Astrocyte (in vitro differentiated cells and primary cell): ENCODE measurements at regions not wholly inside any gene's neighbourhood (a gene's known extent, or its start where the extent isn't known, plus 50 kb on each side); places are given as distances from the start of the nearest gene placed in this dataset.
A peak's percentile ranks its signal among the peaks of the same experiment; 100 is the strongest.

Experiments
- DNase-seq: peaks from one replicate; pipeline ENCODE4 v3.0.0-alpha.2; 2010; ENCODE audit warnings: low read depth
- FAIRE-seq: peaks from 2 replicates; lab custom pipeline; 2011; peaks lifted over from hg19 to GRCh38; lab: Jason Lieb, UNC
- H2AFZ ChIP-seq: 2 replicates; pipeline ENCODE4 v1.6.0; 2012; ENCODE audit warnings: low read depth, low read length, inconsistent platforms
- H3K27ac ChIP-seq: 2 replicates; pipeline ENCODE4 v1.5.1; 2011; ENCODE audit warnings: low read depth, low read length, inconsistent platforms
- H3K27me3 ChIP-seq: 2 replicates; pipeline ENCODE4 v1.6.0; 2011; ENCODE audit warnings: low read length, inconsistent platforms; ENCODE audit not compliant: insufficient read depth
- H3K36me3 ChIP-seq: 2 replicates; pipeline ENCODE4 v1.5.1; 2011; ENCODE audit warnings: low read length, inconsistent platforms; ENCODE audit not compliant: insufficient read depth
- H3K4me1 ChIP-seq: 2 replicates; pipeline ENCODE4 v1.5.1; 2011; ENCODE audit warnings: low read length, inconsistent platforms; ENCODE audit not compliant: insufficient read depth
- H3K4me2 ChIP-seq: 2 replicates; pipeline ENCODE4 v1.6.0; 2012; ENCODE audit warnings: low read length, inconsistent platforms
- H3K4me3 ChIP-seq: 2 replicates; pipeline ENCODE4 v1.5.1; 2011; ENCODE audit warnings: low read depth, mild to moderate bottlenecking, low read length, inconsistent platforms; ENCODE audit not compliant: insufficient read depth
- H3K79me2 ChIP-seq: 2 replicates; pipeline ENCODE4 v1.6.0; 2012; ENCODE audit warnings: mild to moderate bottlenecking, low read length, inconsistent platforms; ENCODE audit not compliant: insufficient read depth
- H3K9ac ChIP-seq: 2 replicates; pipeline ENCODE4 v1.6.0; 2012; ENCODE audit warnings: mild to moderate bottlenecking, low read length, inconsistent platforms
- H3K9me3 ChIP-seq: 2 replicates; pipeline ENCODE4 v1.5.1; 2012; ENCODE audit warnings: low read depth, mild to moderate bottlenecking, low read length, inconsistent platforms; ENCODE audit not compliant: insufficient read depth
- H4K20me1 ChIP-seq: 2 replicates; pipeline ENCODE4 v1.6.0; 2012; ENCODE audit warnings: low read length, inconsistent platforms; ENCODE audit not compliant: insufficient read depth
- H3K27ac Mint-ChIP-seq: one replicate; pipeline ENCODE4 v1.8.0; 2021; ENCODE audit warnings: mild to moderate bottlenecking, mixed read lengths; ENCODE audit not compliant: unreplicated experiment
- H3K27me3 Mint-ChIP-seq: one replicate; pipeline ENCODE4 v1.8.0; 2021; ENCODE audit warnings: low read depth, mixed read lengths; ENCODE audit not compliant: unreplicated experiment
- H3K36me3 Mint-ChIP-seq: one replicate; pipeline ENCODE4 v1.8.0; 2021; ENCODE audit warnings: low read depth, mixed read lengths; ENCODE audit not compliant: unreplicated experiment
- H3K4me1 Mint-ChIP-seq: one replicate; pipeline ENCODE4 v1.8.0; 2021; ENCODE audit warnings: low read depth, mixed read lengths; ENCODE audit not compliant: unreplicated experiment
- H3K4me3 Mint-ChIP-seq: one replicate; pipeline ENCODE4 v1.8.0; 2021; ENCODE audit warnings: mild to moderate bottlenecking, moderate library complexity, mixed read lengths; ENCODE audit not compliant: unreplicated experiment
- H3K9me3 Mint-ChIP-seq: one replicate; pipeline ENCODE4 v1.8.0; 2021; ENCODE audit warnings: mild to moderate bottlenecking, mixed read lengths; ENCODE audit not compliant: unreplicated experiment
- CTCF ChIP-seq: IDR thresholded peaks from 2 replicates; pipeline ENCODE4 v1.5.1; 2011; ENCODE audit warnings: low read depth, mild to moderate bottlenecking, inconsistent platforms, low read length, moderate library complexity; ENCODE audit not compliant: insufficient read depth
- EZH2 ChIP-seq: IDR thresholded peaks from 2 replicates; pipeline ENCODE4 v1.6.1; 2012; ENCODE audit warnings: mild to moderate bottlenecking, low read length, inconsistent platforms; ENCODE audit not compliant: insufficient read depth

- peak; percentile 37 for FAIRE-seq
- DNase-seq, result peak; percentile 36
These were observed 51.3 kb upstream of the NFKB1 start for GRCh38 chr4:102449751-102450352.

GRCh38 chr4:102451266-102451665, 49.9 kb upstream of the NFKB1 start:
- Histone ChIP-seq H3K9ac (no peak overlapping the region), H4K20me1 (no peaks in the 10 kb centered on the region), H3K4me1 (no peaks in the 10 kb centered on the region), H3K27me3 (no peaks in the 10 kb centered on the region), H3K79me2 (no peaks in the 10 kb centered on the region), H3K4me2 (no peak overlapping the region), H3K9me3 (no peaks in the 10 kb centered on the region), H3K27ac (no peak overlapping the region), H3K36me3 (no peaks in the 10 kb centered on the region), H2AFZ (no peak overlapping the region), H3K4me3 (no peak overlapping the region)
- FAIRE-seq (no peak), DNase-seq (no peak)
- Mint-ChIP-seq H3K36me3 (no peaks in the 10 kb centered on the region), H3K27me3 (peaks cover 4% of the 10 kb centered on the region), H3K4me3 (no peak overlapping the region), H3K27ac (no peak overlapping the region), H3K4me1 (peaks cover 4% of the 10 kb centered on the region), H3K9me3 (peaks cover 4% of the 10 kb centered on the region)
- TF ChIP-seq EZH2, result no peak
- TF ChIP-seq CTCF, result no peak

More at GRCh38 chr4:102449751-102450352, 51.3 kb upstream of the NFKB1 start:
- H3K4me1 Mint-ChIP-seq, result peaks cover 4% of the 10 kb centered on the region
- no peak overlapping the region for H3K4me3 Mint-ChIP-seq
- Histone ChIP-seq H3K4me3 (no peak overlapping the region), H3K36me3 (no peaks in the 10 kb centered on the region), H3K79me2 (no peaks in the 10 kb centered on the region), H3K27ac (no peak overlapping the region), H3K9ac (no peak overlapping the region), H3K4me2 (no peak overlapping the region), H3K9me3 (no peaks in the 10 kb centered on the region), H3K4me1 (no peaks in the 10 kb centered on the region), H4K20me1 (no peaks in the 10 kb centered on the region), H2AFZ (no peak overlapping the region), H3K27me3 (no peaks in the 10 kb centered on the region)
- no peaks in the 10 kb centered on the region for H3K36me3 Mint-ChIP-seq
- no peaks in the 10 kb centered on the region for H3K27me3 Mint-ChIP-seq
- TF ChIP-seq CTCF (peak; percentile 63), EZH2 (no peak)
- H3K27ac Mint-ChIP-seq, result no peak overlapping the region
- no peaks in the 10 kb centered on the region for H3K9me3 Mint-ChIP-seq
